GM12891 (cell line): ENCODE measurements at regions not wholly inside any gene's neighbourhood (a gene's known extent, or its start where the extent isn't known, plus 50 kb on each side); places are given as distances from the start of the nearest gene placed in this dataset.

Source experiments
- PAX5 ChIP-seq: IDR thresholded peaks from 2 replicates; pipeline ENCODE4 v1.6.1; 2011; ENCODE audit warnings: low read length, moderate library complexity, mild to moderate bottlenecking; ENCODE audit not compliant: insufficient read depth, severe bottlenecking
- POLR2A ChIP-seq: IDR thresholded peaks from 2 replicates; pipeline ENCODE4 v1.6.1; 2011; ENCODE audit warnings: low read depth, low read length, control low read depth
- POLR2AphosphoS5 ChIP-seq: IDR thresholded peaks from 2 replicates; pipeline ENCODE4 v1.6.1; 2011; ENCODE audit warnings: low read depth, low read length, control low read depth
- SPI1 ChIP-seq: IDR thresholded peaks from 2 replicates; pipeline ENCODE4 v1.6.1; 2011; ENCODE audit warnings: low read depth, low read length, control low read depth
- TAF1 ChIP-seq: IDR thresholded peaks from 2 replicates; pipeline ENCODE4 v1.6.1; 2011; ENCODE audit warnings: low read depth, low read length, control low read depth

GRCh38 chr2:126827371-126827770, 71.3 kb upstream of the TEX51 start:
- no peak for TF ChIP-seq POLR2AphosphoS5
- no peak for TF ChIP-seq POLR2A
- no peak for TF ChIP-seq PAX5
- TF ChIP-seq TAF1 = no peak
- TF ChIP-seq SPI1 = no peak
